ENCODE measurements at regions not wholly inside any gene's neighbourhood (a gene's known extent, or its start where the extent isn't known, plus 50 kb on each side); places are given as distances from the start of the nearest gene placed in this dataset.
"Not testable (repeated sequence)": the region's sequence is repeated elsewhere in the genome, so short reads cannot be mapped to it uniquely, and the experiment has no call there.

DNA sequence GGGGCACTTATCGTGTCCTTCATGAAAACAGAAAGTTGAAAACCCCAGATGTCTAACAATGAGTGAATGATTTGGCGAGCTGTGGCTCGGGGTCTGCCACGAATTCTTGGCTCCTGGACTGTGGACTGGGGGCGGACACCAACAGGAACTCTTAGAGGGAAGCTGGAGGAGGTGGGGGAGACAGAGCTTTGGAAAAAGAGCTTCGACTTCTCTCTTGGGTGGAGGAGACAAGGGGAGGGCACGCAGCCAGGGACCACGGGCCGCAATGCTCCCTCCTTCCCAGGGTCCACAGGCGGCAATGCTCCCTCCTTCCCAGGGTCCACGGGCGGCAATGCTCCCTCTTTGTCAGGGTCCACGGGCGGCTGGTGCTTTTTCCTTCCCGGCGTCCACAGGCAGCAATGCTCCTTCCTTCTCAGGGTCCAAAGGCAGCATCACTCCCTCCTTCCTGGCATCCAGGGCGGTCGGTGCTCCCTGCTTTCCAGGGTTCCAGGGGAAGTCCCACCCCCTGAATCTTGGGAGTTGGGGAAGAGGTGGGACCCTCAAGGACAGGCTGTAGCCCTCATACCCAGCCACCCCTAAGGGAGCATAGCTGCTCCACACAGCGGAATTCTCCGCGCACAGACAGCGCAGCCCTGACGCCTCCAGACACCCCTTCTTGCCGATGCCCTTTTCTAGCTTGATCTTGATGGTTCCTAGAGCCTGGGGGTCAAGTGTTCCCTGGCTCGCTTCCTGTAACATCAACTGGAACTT, 149.0 kb downstream of the LAT start:
- TF ChIP-seq, protein P1, sequence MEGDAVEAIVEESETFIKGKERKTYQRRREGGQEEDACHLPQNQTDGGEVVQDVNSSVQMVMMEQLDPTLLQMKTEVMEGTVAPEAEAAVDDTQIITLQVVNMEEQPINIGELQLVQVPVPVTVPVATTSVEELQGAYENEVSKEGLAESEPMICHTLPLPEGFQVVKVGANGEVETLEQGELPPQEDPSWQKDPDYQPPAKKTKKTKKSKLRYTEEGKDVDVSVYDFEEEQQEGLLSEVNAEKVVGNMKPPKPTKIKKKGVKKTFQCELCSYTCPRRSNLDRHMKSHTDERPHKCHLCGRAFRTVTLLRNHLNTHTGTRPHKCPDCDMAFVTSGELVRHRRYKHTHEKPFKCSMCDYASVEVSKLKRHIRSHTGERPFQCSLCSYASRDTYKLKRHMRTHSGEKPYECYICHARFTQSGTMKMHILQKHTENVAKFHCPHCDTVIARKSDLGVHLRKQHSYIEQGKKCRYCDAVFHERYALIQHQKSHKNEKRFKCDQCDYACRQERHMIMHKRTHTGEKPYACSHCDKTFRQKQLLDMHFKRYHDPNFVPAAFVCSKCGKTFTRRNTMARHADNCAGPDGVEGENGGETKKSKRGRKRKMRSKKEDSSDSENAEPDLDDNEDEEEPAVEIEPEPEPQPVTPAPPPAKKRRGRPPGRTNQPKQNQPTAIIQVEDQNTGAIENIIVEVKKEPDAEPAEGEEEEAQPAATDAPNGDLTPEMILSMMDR (IDR thresholded peaks at IDR 0.05; ENCODE audit: low read depth, low read length): not testable (repeated sequence)
- TF ChIP-seq POLR2A (IDR thresholded peaks at IDR 0.05; ENCODE audit: extremely low read depth, insufficient read length); MYC (IDR thresholded peaks at IDR 0.05; ENCODE audit: low read depth, low read length): not testable (repeated sequence)
